Activated T-cell treated with anti-CD3 and anti-CD28 coated beads for 1 hour (primary cell): ENCODE measurements at regions not wholly inside any gene's neighbourhood (a gene's known extent, or its start where the extent isn't known, plus 50 kb on each side); places are given as distances from the start of the nearest gene placed in this dataset.
"Not testable (repeated sequence)": the region's sequence is repeated elsewhere in the genome, so short reads cannot be mapped to it uniquely, and the experiment has no call there.

Experiments
- DNase-seq: peaks from one replicate; pipeline ENCODE4 v3.0.0-alpha.2; 2020; ENCODE audit warnings: low read depth

DNA sequence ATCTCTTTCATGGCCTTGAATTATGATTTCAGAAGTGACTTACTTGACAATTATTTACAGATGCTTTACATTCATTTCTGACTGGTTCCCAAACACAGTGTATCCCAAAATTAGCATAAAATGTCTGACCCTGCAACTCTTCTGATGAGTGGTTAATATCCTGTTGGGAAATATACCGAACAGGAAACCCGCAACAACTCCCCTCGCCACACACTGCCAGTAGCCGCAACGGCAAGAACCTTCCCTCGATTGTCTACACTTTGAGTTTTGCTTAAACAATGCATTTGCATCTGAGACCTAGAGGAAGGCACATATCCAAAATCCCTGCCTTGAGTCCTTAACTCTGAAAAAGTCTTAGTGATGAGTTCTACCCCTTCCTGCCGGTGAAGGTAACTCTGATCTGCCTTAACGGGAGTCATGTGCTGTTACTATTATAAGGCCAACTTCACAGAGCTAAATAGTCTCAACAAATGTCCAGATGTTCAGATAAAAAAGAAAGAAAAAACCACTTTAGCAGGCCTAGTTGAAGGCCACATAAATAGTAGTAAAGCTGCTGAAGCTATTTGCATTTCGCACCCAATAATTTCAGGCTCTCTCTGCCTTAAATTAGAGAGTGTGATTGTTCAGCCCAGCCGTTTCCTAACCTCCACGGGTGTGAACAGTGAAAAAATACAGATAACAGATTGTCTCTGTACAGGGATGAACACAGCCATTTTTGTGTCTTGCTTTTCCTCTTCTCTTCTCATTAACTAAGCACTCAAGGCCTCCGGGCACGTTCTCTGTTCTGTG, 321.1 kb downstream of the HS3ST3B1 start:
- no peak for DNase-seq

DNA sequence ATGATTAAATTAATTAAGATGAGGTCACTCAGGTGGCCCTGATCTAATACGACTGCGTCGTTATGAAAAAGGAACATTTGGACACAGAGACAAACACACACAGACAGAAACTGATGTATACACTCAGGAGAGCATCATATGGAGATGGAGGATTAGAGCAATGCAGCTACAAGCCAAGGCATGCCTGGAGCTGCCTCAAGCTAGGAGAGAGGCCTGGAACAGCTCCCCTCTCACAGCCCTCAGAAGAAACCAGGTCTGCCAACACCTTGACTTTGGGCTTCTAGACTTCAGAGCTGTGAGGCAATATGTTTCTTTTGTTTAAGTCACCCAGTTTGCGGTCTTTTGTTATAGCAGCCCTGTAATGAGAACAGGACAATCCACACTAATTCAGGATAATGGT, 318.9 kb downstream of the HS3ST3B1 start:
- DNase-seq, result no peak

DNA sequence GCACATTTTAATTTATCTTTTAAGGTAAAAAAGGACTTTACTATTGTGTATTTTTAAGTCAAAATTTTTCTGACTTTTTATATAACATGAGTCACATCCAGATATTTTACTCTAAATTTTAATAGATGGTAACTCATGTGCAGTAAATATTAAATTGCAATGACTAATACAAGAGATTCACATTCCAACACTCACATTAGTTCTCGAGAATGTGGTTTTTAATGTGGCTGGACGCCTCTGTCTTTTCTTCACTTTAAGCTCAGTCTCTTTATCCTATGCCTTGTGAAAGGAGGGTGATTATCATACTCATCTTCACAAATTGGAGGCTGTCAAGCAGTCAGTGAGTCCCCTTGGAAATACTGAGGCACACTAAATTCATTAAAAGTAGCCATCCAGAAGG, 315.6 kb downstream of the HS3ST3B1 start:
- DNase-seq, result no peak

DNA sequence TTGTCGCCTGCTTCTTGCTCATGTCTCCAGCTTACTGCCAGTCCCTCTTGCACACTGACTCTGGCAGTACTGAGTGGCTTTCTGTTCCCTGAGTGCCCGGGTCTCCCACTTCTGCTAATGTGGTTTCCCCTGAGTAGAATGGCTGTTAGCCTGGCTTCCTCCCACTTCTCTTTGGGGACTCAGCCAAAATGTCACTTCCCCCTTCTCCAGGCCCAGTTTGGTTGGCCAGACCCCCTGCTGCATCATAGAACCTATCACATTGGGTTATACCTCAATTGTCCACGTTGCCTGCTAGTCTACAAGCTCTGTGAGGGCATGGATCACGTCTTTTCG, 304.4 kb downstream of the HS3ST3B1 start:
- no peak for DNase-seq

DNA sequence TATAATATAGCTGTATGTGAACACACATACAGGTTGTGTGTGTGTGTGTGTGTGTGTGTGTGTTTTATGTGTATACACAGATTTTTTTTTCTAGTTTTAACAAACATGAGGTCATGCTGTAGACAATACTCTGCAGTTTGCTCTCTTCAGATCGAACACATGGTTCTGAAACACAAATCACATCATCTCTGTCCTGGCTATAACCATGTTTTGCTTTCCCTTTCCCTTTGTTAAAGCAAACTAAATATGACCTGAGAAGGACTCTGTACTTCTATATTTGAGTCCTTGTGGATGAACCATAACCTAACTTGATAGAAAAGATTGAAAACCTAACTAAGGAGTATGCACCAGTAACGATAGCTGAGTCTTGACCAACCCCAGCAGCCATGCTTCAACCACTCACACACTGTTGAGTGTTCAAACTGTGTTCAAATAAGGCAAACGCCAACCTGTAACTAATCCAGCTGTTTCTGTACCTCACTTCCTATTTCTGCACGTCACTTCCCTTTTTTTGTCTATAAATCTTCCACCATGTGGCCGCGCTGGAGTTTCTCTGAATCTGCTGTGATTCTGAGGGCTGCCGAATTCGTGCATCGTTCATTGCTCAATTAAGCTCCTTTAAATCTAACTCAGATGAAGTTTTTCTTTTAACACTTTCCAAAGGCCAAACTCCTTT, 303.8 kb downstream of the HS3ST3B1 start:
- DNase-seq, result no peak

DNA sequence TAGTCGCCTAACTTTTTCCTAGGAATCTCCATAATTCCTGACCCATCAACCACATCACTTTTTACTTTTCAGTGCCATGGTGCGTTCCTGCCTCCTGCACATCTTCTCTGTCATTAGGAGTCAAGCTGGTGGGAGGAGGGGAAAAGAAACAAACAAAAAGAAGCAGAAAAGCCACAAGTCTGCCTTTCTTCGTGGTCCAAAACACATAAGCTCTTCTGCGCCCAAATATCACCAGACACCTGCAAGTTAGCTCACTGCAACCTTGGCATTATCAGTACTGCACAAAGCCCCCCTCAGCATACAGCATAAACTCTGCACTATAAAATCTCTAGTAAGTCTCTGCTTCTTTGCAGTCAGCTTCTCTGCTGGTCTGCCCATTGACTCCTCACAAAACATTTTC, 295.3 kb downstream of the HS3ST3B1 start:
- DNase-seq, result no peak

DNA sequence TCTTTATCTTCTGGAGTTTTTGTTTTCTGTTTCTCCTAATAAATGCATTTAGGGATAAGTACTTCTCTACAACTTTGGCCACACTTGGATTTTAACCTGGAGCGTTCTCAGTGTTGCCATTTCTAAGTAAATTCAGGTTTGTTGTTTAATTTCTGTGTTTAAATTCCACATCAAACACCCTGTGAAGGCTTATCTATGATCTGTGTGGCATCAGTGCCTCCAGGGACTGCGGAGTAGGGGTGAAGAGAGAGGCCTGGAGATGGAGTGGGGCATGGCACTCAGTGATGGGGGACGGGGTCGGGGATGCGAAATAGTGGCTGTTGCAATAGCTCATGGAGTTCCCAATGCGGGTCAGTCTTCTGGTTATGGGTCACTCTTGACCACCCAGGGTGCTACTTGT, 294.8 kb downstream of the HS3ST3B1 start:
- DNase-seq, result no peak

DNA sequence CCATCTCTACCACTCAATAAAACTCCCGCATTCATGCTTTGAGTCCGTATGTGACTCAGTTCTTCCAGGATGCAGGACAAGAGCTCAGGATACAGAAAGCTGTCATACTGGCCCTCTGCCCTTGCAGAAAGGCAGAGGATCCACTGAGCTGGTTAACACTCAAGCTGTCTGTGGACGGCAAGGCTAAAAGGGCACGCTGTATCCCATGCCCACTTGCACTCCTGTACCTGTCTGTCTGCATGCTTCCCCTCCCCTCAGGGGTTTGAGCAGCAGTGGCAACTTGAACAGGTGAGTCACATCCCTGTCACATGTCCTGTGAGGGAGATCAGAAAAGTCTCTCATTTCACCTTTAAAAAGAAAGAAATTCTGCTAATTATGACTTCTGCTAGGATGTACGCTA, 293.8 kb downstream of the HS3ST3B1 start:
- no peak for DNase-seq

DNA sequence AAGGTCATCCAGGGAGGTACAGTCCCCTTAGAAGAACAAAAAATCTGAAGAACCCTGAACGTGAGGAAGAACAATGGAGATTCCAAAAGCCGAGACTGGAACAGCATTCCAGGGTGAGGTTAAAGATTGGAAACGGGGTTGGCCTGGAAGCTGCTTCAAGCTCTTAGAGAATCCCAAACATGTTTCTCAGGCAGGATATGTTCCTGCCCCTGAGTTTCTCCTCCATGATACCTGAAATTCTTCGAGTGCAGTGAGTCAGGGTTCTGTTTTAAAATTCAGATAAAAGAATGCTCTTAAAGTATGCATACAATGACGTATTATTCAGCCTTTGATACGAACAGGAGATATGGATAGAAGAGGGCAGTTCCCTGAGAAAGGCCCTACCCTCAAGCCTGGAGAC, 293.1 kb downstream of the HS3ST3B1 start:
- DNase-seq, result no peak

DNA sequence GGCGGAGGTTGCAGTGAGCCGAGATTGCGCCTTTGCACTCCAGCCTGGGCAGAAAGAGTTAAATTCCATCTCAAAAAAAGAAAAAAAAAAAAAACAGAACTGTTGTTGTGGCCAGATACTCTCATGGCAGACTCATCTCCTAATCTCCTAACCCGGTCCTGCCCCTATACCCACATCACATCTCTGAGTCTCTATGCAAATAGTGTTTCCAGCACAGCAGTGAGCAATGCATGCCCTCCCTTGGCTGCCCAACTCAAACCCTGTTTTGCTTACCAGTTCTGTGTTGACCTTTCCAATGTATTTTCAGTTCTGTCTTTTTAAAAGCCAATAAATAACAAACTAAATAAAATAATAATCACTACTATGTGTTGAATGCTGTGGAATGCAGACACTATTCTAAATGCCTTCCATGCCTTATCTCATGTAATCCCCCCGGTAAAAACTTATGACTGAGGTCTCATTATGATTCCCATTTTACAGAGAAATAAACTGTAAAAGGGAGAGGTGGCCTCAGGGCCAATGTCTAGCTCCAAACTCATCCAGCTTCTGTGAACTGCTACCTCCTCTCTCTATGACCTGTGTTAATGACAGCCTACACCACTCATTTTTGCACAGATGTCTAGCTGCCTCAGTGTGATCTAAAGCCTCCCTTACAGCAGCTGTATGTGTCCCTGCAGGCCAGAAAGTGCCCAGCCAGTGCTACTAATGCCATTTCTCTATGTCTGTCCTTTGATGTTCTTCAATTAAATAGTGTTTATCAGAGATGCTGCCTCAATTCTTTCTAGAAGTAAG, 289.8 kb downstream of the HS3ST3B1 start:
- no peak for DNase-seq

DNA sequence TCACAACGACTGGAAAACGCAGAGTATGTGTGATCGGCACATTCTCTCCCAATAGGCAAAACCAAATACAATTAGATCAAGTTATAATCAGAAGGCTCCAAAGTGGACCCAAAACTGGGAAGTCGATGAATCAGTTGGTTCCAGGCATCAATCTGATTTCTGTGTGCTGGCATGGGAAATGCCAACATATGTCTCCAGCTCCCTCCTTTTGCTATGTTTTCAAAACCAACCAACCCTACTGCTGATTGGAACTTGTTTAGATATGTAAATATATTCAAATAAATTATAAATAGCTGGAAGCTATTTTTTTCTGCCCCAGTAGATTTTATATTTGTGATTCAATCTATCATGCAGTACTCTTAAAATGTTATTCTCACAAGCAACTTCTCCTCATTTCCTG, 284.2 kb downstream of the HS3ST3B1 start:
- no peak for DNase-seq

DNA sequence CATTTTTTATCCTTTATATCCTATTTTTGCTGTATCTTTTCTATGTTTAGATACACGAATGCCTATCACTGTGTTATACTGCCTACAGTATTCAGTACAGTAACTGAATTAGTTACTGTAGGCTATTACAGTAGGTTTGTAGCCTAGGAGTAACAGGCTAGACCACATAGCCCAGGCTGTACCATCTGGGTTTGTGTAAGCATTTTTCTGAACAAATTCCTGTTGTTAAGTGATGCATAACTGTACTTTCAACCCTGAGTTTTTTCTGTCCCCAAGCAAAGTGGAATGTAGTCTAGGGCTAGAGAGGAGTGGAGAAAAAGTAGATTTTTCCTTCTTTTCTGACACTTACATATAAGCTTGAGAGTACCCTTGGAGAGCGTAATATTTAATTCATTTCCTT, 282.1 kb downstream of the HS3ST3B1 start:
- DNase-seq, result no peak

DNA sequence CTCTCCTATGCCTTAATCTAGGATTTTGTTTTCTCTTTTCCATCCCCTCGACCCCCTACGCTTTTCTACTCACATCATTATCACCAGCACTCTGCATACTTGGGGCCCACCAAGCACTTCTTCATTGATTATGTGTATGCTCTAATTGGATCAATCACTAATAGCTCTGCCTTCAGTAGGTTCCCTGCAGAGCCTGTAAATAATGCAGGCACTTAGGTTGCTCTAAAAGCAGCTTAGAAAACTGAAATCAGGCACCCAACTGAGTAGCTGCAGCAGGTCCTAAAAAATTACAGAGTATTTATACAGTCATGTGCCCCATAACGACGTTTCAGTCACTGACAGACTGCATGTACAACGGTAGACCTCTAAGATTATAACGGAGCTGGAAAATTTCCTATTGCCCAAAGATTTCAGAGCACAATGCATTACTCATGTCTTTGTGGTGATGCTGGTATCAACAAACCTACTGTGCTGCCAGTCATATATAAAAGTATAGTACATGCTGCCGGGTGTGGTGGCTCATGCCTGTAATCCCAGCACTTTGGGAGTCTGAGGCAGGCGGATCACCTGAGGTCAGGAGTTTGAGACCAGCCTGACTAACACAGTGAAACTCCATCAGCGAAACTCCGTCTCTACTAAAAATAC, 280.4 kb downstream of the HS3ST3B1 start:
- DNase-seq, result no peak

DNA sequence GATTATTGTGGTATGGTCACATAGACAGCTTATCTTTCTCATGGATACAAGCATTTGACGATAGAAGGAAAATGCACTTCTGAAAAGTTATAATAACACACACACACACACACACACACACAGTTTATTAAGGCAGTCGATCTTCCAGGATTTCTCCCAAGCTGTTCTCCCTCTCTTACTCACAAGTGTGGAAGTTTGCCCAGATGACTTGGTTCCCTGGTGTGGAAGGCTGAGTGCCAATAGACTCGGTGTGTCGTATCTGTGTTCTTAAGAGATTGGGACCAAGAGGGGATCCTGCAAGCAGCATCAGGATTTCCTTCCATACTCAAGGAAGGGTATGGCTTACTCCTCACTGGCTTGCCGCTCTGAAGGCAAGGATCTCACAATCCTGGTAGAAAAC, 279.6 kb downstream of the HS3ST3B1 start:
- no peak for DNase-seq

DNA sequence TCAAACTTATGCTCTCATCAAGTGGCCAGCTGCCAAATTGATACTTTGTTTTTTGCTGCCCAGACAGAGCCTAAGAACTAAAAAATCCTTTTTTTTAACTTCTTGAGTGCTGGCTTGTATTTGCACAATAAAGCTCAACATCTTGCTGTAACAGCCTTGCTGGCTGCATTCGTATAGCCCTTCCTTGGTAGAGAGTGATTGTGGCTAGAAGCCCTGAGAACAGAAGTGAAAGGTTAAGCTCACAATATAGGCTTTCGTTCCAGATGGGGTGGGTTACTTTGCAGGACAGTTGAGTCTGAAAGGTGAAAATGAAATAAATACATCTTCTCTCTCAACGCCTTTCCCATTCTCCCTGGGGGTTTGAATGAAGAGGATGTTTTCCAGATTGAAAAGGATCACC, 278.8 kb downstream of the HS3ST3B1 start:
- DNase-seq, result no peak

DNA sequence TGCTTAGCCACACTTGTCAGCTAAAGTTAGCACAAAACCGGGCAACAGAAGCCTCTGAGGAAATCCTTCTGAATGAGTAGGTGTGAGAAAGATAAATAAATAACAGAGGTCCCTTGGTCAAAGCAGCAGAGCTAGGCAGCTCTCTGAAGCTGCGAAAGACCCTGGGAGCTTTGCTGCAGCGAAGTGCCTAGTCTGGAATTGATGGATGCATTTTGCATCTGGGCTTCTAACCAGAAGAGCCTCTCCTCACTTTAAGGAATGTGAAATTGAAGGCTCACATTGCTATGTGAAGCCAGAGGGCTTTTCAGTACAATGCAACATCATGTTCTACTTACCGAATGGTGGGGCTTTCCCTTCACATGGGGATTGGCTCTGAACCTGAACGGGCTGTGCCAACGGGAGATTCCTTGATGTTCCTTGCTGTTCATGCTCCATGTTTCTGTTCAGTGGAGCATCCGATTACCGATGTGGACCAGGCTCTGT, 274.6 kb downstream of the HS3ST3B1 start:
- no peak for DNase-seq

DNA sequence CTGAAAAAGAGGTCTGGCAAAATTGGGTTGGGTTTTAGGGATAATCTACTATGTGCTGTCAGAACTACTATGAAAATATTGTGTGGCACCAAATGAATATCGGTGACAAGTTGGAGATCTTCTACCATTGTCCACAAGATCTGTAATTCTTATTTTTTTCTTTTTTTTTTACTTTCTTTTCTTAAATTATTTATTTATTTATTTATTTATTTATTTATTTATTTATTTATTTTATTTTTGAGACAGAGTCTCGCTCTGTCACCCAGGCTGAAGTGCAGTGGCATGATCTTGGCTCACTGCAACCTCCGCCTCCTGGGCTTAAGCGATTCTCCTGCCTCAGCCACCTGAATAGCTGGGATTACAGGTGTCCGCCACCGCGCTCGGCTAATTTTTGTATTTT, 259.4 kb downstream of the HS3ST3B1 start:
- DNase-seq, result not testable (repeated sequence)

DNA sequence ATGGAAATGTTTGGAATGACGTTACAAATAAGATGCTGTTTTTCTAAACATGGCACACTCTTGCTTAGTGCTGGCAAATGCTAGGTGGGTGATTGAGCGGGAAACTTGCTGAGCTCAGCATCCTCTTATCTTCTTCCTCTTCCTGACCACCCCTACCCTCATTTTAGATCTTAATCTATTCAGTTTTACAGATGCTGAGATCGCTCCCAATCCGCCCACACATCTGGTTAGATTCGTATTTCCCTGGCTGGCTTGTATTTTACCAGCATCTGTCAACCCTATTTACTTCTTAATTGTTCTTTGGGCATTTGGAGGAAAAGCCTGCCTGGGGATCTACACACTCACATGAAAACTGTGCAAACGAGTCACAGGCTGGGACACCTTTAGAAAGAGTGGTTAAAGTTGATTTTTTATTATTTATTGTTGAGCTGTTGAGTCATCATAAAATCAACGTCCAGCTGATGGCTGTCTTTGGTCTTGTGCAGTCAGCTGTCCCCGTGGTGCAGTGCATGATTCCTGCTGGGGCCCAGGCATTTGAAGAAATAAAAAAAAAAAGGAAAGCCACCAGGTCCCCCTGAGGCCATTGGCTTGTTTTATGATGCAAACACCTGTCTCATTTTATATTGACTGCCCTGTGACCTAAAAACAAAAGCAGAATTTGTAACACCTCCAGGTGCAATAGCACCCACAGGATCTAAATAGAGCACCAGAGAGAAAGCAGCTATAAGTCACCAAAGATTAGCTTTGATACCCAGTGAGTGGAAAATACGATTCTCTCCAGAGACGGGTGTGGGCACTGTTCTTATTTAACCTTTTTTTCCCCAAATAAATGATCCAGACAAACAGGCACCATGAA, 258.6 kb downstream of the HS3ST3B1 start:
- DNase-seq, result no peak

DNA sequence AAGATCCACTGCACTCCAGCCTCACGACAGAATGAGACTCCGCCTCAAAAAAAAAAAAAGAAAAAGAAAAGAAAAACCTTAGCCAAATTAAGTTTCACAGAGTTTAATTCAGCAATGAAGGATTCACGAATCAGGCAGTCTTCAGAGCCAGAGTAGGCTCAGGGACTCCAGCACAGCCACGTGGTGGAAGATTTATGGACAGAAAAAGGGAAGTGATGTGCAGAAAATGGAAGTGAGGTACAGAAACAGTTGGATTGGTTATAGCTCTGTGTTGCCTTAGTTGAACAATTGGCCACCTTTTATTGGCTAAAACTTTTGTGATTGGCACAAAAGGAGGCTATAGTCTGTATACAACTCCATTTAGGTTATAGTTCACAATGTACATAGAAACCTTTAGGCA, 256.6 kb downstream of the HS3ST3B1 start:
- DNase-seq, result no peak

DNA sequence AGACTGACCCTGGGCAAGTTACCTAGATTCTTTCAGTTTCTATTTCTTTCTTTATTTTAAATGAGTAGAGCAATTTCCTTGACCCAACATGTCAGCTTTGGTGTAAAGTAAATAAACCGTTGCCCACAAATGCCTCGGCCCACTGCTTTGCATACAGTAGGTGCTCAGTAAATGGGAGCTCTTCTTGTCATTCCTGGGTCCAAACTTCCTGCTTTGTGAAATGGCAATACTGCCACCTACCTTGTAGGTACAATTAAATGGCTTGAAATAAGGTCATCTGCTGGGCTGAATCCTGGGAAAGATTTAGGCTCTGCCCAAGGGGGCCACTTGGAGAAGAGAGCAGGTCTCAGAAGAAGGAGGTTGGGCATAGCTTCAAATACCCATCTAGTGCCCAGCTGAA, 253.0 kb downstream of the HS3ST3B1 start:
- no peak for DNase-seq

DNA sequence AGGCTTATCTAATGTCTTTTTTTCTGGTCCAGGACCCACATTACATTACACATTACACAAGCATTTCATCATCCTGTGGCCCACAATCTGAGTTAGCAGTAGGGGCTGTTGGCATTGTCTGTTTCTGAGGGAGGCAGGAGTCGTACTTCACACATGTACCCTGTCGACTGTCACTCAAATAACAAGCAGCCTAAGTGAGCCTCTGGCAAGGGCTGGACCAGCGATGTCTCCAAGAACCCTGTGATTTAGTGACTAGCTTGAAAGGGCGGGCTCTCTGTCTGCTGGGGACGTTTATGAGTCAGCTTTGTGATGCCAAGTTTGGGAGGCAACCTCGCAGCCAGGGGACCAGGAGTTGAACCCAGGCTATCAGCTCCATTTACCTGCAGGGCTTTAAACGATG, 251.4 kb downstream of the HS3ST3B1 start:
- DNase-seq, result no peak

DNA sequence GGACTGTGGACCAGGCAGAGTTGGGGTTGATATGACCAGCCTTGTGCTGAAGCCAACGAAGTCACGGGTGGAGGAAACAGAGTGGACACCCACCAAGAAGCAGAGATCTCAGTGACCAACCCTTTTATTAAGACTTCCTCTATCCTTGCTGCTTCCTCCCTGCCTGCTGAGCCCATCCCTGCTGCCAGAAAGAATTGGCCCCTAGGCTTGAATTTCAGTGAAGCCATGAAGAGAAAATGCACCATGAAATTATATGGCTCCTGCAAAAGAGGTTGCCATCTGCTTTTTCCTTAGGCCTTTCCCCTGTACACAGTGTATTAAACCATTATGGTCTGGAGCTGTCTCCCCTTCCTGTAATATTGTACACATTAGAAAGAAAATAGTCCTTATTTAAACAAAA, 246.7 kb downstream of the HS3ST3B1 start:
- DNase-seq, result no peak
